ENCODE measurements at regions not wholly inside any gene's neighbourhood (a gene's known extent, or its start where the extent isn't known, plus 50 kb on each side); places are given as distances from the start of the nearest gene placed in this dataset.
"Not testable (repeated sequence)": the region's sequence is repeated elsewhere in the genome, so short reads cannot be mapped to it uniquely, and the experiment has no call there.

- no peak overlapping the region for H3K4me3 ChIP-seq
- no peaks in the 10 kb centered on the region for H3K9me3 ChIP-seq
- TF ChIP-seq CTCF (IDR thresholded peaks at IDR 0.05) (no peak), POLR2AphosphoS5 (IDR thresholded peaks at IDR 0.05) (no peak), POLR2A (IDR thresholded peaks at IDR 0.05) (no peak)
- H3K36me3 ChIP-seq: no peaks in the 10 kb centered on the region
- intact Hi-C loops (cut with DNase I): no loop called here
- H3K4me1 ChIP-seq (replicated peaks): no peaks in the 10 kb centered on the region
- H3K27ac ChIP-seq: no peak overlapping the region
- no peaks in the 10 kb centered on the region for H3K27me3 ChIP-seq (replicated peaks; ENCODE audit: insufficient read depth)
- WGBS: 82% methylated on average over 3 of the region's 3 CpGs
- no peak for DNase-seq (ENCODE audit: low spot score)
These were observed 64.9 kb downstream of the FAM170A start for GRCh38 chr5:119694284-119694683.

- H3K4me3 ChIP-seq: no peak overlapping the region
- no peaks in the 10 kb centered on the region for H3K4me1 ChIP-seq (replicated peaks)
- no peak overlapping the region for H3K27ac ChIP-seq
- no peak for DNase-seq (ENCODE audit: low spot score)
- no peaks in the 10 kb centered on the region for H3K9me3 ChIP-seq
- intact Hi-C loops (cut with DNase I): no loop called here
- TF ChIP-seq POLR2AphosphoS5 (IDR thresholded peaks at IDR 0.05) (no peak), POLR2A (IDR thresholded peaks at IDR 0.05) (no peak), CTCF (IDR thresholded peaks at IDR 0.05) (no peak)
- 67% methylated on average over 9 of the region's 9 CpGs for WGBS
- no peaks in the 10 kb centered on the region for H3K36me3 ChIP-seq
- no peaks in the 10 kb centered on the region for H3K27me3 ChIP-seq (replicated peaks; ENCODE audit: insufficient read depth)
These were observed 76.7 kb downstream of the FAM170A start for GRCh38 chr5:119706049-119706448.

GRCh38 chr5:119708076-119708790 is 78.9 kb downstream of the FAM170A start:
- H3K27ac ChIP-seq: no peak overlapping the region
- intact Hi-C loops (cut with DNase I): no loop called here
- no peak for DNase-seq (ENCODE audit: low spot score)
- 88% methylated on average over 2 of the region's 2 CpGs for WGBS
- no peak for TF ChIP-seq POLR2A (IDR thresholded peaks at IDR 0.05)
- TF ChIP-seq POLR2AphosphoS5 (IDR thresholded peaks at IDR 0.05): no peak
- TF ChIP-seq CTCF (IDR thresholded peaks at IDR 0.05): no peak
- no peak overlapping the region for H3K4me3 ChIP-seq
- no peaks in the 10 kb centered on the region for H3K4me1 ChIP-seq (replicated peaks)
- no peaks in the 10 kb centered on the region for H3K9me3 ChIP-seq
- H3K27me3 ChIP-seq (replicated peaks; ENCODE audit: insufficient read depth): no peaks in the 10 kb centered on the region
- H3K36me3 ChIP-seq: no peaks in the 10 kb centered on the region

GRCh38 chr5:119721775-119722174 is 92.4 kb downstream of the FAM170A start:
- H3K4me3 ChIP-seq: no peak overlapping the region
- no peaks in the 10 kb centered on the region for H3K9me3 ChIP-seq
- H3K36me3 ChIP-seq: no peaks in the 10 kb centered on the region
- H3K27me3 ChIP-seq (replicated peaks; ENCODE audit: insufficient read depth): no peaks in the 10 kb centered on the region
- H3K4me1 ChIP-seq (replicated peaks): no peaks in the 10 kb centered on the region
- TF ChIP-seq POLR2AphosphoS5 (IDR thresholded peaks at IDR 0.05): no peak
- no peak for TF ChIP-seq CTCF (IDR thresholded peaks at IDR 0.05)
- no peak for TF ChIP-seq POLR2A (IDR thresholded peaks at IDR 0.05)
- intact Hi-C loops (cut with DNase I): no loop called here
- no peak overlapping the region for H3K27ac ChIP-seq
- WGBS: 55% methylated on average over 2 of the region's 2 CpGs
- DNase-seq (ENCODE audit: low spot score): no peak

- H3K4me1 ChIP-seq (replicated peaks); DNase-seq (ENCODE audit: low spot score); H3K4me3 ChIP-seq; H3K36me3 ChIP-seq; H3K27ac ChIP-seq; intact Hi-C loops (cut with DNase I); H3K9me3 ChIP-seq; H3K27me3 ChIP-seq (replicated peaks; ENCODE audit: insufficient read depth): not testable (repeated sequence)
- 83% methylated on average over 2 of the region's 2 CpGs for WGBS
These were observed 95.9 kb downstream of the FAM170A start for GRCh38 chr5:119725291-119725690.
